Chondrocyte (in vitro differentiated cells): ENCODE measurements at regions not wholly inside any gene's neighbourhood (a gene's known extent, or its start where the extent isn't known, plus 50 kb on each side); places are given as distances from the start of the nearest gene placed in this dataset.
"Not testable (repeated sequence)": the region's sequence is repeated elsewhere in the genome, so short reads cannot be mapped to it uniquely, and the experiment has no call there.

Experiments used
- DNase-seq: peaks from one replicate; pipeline ENCODE4 v3.0.0; 2021; ENCODE audit warnings: mixed read lengths, low spot score
- H3K27ac Mint-ChIP-seq: one replicate; pipeline ENCODE4 v1.8.0; 2021; ENCODE audit warnings: mild to moderate bottlenecking, moderate library complexity, mixed read lengths; ENCODE audit not compliant: unreplicated experiment
- H3K27me3 Mint-ChIP-seq: 2 replicates; pipeline ENCODE4 v1.8.0; 2021; ENCODE audit warnings: low read depth, mixed read lengths
- H3K36me3 Mint-ChIP-seq: 2 replicates; pipeline ENCODE4 v1.8.0; 2021; ENCODE audit warnings: low read depth, mixed read lengths
- H3K4me1 Mint-ChIP-seq: 2 replicates; pipeline ENCODE4 v1.8.0; 2021; ENCODE audit warnings: low read depth, mild to moderate bottlenecking, mixed read lengths
- H3K4me3 Mint-ChIP-seq: one replicate; pipeline ENCODE4 v1.8.0; 2021; ENCODE audit warnings: mild to moderate bottlenecking, moderate library complexity, mixed read lengths; ENCODE audit not compliant: unreplicated experiment
- H3K9me3 Mint-ChIP-seq: 2 replicates; pipeline ENCODE4 v1.8.0; 2021; ENCODE audit warnings: low read depth, mixed read lengths
- CTCF ChIP-seq: fragments of 200-600 bp; sonication (generic); IDR thresholded peaks from 2 replicates; pipeline ENCODE4 v1.5.0; 2021; ENCODE audit warnings: antibody characterized with exemption, mild to moderate bottlenecking, moderate library complexity

GRCh38 chr2:16722677-16723076 lies 57.0 kb upstream of the CYRIA start:
- peaks cover 2% of the 10 kb centered on the region for H3K4me1 Mint-ChIP-seq
- H3K4me3 Mint-ChIP-seq, result no peak overlapping the region
- H3K9me3 Mint-ChIP-seq, result no peaks in the 10 kb centered on the region
- H3K27ac Mint-ChIP-seq, result no peak overlapping the region
- TF ChIP-seq CTCF, result no peak
- DNase-seq, result no peak
- H3K36me3 Mint-ChIP-seq, result no peaks in the 10 kb centered on the region
- H3K27me3 Mint-ChIP-seq, result peaks cover 29% of the 10 kb centered on the region

GRCh38 chr2:16722126-16722525 lies 56.5 kb upstream of the CYRIA start:
- Mint-ChIP-seq H3K4me3 (no peak overlapping the region), H3K36me3 (no peaks in the 10 kb centered on the region), H3K27me3 (peaks cover 29% of the 10 kb centered on the region), H3K4me1 (peaks cover 6% of the 10 kb centered on the region), H3K9me3 (no peaks in the 10 kb centered on the region), H3K27ac (no peak overlapping the region)
- no peak for TF ChIP-seq CTCF
- DNase-seq, result no peak

- H3K27me3 Mint-ChIP-seq, result peaks cover 29% of the 10 kb centered on the region
- H3K4me1 Mint-ChIP-seq, H3K4me3 Mint-ChIP-seq, H3K36me3 Mint-ChIP-seq, DNase-seq, H3K27ac Mint-ChIP-seq, H3K9me3 Mint-ChIP-seq: not testable (repeated sequence)
Measured at GRCh38 chr2:16721529-16721928, 55.9 kb upstream of the CYRIA start.

- not testable (repeated sequence) for H3K36me3 Mint-ChIP-seq, H3K9me3 Mint-ChIP-seq, H3K4me3 Mint-ChIP-seq
Measured at GRCh38 chr2:16720737-16721136, 55.1 kb upstream of the CYRIA start.

GRCh38 chr2:16719485-16719808 lies 53.8 kb upstream of the CYRIA start:
- H3K9me3 Mint-ChIP-seq, result no peaks in the 10 kb centered on the region
- TF ChIP-seq CTCF, result no peak
- H3K4me1 Mint-ChIP-seq, result peaks cover 7% of the 10 kb centered on the region

More at GRCh38 chr2:16720737-16721136, 55.1 kb upstream of the CYRIA start:
- H3K27me3 Mint-ChIP-seq, result peaks cover 24% of the 10 kb centered on the region
- not testable (repeated sequence) for H3K4me1 Mint-ChIP-seq, DNase-seq, H3K27ac Mint-ChIP-seq

GRCh38 chr2:16718576-16719484 lies 53.2 kb upstream of the CYRIA start:
- Mint-ChIP-seq H3K4me1 (peaks cover 7% of the 10 kb centered on the region), H3K9me3 (no peaks in the 10 kb centered on the region), H3K4me3 (no peak overlapping the region), H3K36me3 (no peaks in the 10 kb centered on the region), H3K27me3 (peaks cover 20% of the 10 kb centered on the region), H3K27ac (no peak overlapping the region)
- no peak for TF ChIP-seq CTCF
- DNase-seq, result no peak

More at GRCh38 chr2:16719485-16719808, 53.8 kb upstream of the CYRIA start:
- no peak overlapping the region for H3K4me3 Mint-ChIP-seq
- no peaks in the 10 kb centered on the region for H3K36me3 Mint-ChIP-seq
- H3K27me3 Mint-ChIP-seq, result peaks cover 21% of the 10 kb centered on the region
- DNase-seq, result no peak
- no peak overlapping the region for H3K27ac Mint-ChIP-seq
